ENCODE measurements at regions not wholly inside any gene's neighbourhood (a gene's known extent, or its start where the extent isn't known, plus 50 kb on each side); places are given as distances from the start of the nearest gene placed in this dataset.
"Not testable (repeated sequence)": the region's sequence is repeated elsewhere in the genome, so short reads cannot be mapped to it uniquely, and the experiment has no call there.

DNA sequence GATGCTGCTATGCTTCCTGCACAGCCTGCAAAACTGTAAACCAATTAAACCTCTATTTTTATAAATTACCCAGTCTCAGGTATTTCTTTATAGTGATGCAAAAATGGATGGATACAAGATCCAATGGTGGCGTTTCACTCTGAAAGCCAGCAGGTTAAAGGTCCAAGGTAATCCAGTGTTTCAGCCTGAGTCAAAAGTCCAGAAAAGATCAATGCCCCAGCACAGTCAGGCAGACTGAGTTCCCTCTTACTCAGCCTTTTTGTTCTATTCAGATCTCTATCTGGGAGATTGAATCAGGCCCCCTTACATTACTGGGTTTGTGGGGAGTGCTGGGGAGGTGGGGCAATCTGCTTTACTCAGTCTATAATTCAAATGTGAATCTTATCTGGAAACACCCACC, 464.5 kb downstream of the GXYLT1 start:
- DNase-seq (ENCODE audit: low read depth): no peak

GRCh38 chr12:41663598-41664265, 475.6 kb downstream of the PDZRN4 start:
- no peak for DNase-seq (ENCODE audit: low read depth)

DNA sequence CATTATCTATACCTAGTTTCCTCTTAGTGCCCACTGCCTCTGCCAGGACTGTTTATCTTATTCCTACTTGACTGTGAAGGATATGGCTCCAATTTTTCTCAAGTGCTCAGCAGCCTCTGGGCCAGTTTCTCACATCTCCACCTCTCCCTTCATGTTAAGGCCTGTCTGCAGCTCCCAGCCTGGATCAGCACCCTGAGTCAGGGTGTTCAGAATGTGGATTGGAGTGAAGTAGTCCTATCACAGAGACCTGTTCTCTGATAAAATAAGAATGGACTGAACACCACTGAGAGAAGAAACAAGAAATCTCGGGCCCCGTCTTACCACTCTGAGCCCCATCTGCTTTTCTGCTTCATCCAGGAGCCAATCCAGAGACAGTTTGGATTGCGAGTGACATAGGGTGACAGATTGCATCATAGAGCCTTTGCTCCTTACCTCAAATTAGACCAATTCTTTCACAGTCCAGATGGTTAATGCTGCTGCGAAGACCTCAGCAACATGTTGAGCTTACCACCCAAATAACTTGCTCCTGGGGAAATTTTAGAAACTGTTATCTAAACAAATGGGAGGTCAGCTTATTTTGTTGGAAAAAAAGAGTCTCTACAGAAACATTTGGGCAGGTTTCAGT, 473.1 kb downstream of the PDZRN4 start:
- no peak for DNase-seq (ENCODE audit: low read depth)

DNA sequence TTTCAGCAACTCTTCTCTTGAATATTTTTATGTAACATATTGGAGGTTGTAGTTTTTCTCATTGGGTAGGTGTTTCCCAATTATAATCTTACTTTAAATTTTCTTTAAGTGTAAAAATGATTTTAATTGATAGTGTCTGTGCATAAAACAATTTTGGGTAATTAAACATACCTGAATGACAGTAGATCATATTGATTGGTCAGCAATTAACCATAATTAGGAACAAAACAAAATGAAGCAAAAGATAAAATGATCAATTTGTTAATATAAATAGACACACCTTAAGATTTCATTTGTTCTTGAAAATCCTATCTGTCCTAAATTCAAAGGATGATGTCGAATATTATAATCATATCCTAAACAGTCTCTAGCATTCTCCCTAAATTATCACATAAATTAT, 468.3 kb downstream of the PDZRN4 start:
- no peak for DNase-seq (ENCODE audit: low read depth)

- no peak for DNase-seq (ENCODE audit: low read depth)
These were observed 465.5 kb downstream of the PDZRN4 start for GRCh38 chr12:41653386-41654326.

- no peak for DNase-seq (ENCODE audit: low read depth)
These were observed 464.9 kb downstream of the PDZRN4 start for GRCh38 chr12:41652981-41653380.

DNA sequence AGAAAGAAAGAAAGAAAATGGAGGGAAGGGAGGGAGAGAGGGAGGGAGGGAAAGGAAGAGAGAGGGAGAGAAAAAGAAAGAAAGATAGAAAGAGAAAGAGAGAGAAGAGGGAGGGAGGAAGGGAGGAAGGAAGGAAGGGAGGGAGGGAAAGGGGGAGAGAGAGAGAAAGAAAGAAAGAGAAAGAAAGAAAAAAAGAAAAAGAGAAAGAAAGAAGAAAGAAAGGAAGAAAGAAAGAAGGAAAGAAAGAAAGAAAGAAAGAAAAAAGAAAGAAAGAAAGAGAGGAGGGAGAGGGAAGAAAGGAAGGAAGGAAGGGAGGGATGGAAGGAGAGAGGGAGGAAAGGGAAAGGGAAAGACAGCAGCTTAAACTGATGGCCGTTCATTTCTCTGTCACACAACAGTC, 457.5 kb downstream of the PDZRN4 start:
- DNase-seq (ENCODE audit: low read depth): no peak

DNA sequence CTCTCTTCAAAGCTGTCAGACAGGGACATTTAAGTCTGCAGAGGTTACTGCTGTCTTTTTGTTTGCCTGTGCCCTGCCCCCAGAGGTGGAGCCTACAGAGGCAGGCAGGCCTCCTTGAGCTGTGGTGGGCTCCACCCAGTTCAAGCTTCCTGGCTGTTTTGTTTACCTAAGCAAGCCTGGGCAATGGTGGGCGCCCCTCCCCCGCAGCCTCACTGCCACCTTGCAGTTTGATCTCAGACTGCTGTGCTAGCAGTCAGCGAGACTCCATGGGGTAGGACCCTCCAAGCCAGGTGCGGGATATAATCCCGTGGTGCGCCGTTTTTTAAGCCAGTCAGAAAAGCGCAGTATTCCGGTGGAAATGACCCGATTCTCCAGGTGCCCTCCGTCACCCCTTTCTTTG, 454.7 kb downstream of the PDZRN4 start:
- DNase-seq (ENCODE audit: low read depth): not testable (repeated sequence)

- DNase-seq (ENCODE audit: low read depth): no peak
These were observed 448.5 kb downstream of the PDZRN4 start for GRCh38 chr12:41636653-41637052.

DNA sequence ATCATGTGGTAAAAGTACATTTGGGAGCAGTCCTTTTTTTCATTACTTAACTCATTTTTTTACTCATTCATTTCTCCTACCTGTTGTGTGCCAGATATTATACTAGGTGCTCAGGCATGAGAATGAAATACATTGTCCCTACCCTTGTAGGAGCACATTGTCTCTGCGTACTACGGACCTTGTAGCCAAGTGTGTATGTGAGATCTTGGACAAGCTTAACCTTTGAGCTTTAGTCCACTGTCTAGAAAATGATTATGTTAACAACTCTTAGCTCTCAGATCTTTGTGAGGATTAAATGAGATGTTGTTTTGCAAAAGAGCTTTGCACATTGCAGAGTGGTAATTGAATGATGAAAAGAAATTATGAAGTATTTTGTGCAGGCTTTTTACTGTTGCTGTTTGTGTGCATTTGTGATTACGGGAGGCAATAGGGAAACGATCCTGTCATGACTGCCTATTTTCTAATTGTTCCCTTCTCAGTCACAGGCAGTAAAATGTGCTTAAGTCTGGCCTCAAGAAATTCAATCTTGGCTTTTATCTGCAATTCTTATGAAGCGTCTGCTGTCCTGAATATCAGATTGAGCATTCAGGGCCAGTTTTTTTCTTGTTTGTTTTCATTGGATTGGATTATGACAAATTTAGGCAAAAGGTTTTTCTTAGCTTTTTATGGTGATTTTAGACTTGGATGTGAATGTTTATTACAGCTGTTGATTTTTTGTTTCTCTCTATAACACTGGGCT, 447.7 kb downstream of the PDZRN4 start:
- DNase-seq (ENCODE audit: low read depth): no peak

GRCh38 chr12:41634091-41634490, 446.0 kb downstream of the PDZRN4 start:
- no peak for DNase-seq (ENCODE audit: low read depth)

DNA sequence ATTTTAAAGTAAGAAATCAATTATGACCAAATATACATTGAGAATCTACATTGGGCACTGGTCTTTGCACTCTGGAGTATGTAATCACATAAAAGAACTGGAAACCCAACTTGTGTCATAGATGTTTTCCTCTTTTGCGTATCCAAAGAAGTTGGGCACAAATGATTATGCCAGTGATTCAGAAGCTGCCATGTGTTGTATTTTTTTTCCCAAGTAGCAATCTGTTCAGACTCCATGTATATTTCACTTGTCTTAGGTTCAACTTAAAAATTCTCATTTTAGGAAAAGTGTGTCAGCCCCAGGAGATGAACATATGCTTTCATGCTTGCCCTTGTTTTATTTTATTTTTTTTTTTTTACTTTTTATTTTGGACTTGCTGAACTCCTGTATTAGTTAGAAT, 441.5 kb downstream of the PDZRN4 start:
- DNase-seq (ENCODE audit: low read depth): no peak

DNA sequence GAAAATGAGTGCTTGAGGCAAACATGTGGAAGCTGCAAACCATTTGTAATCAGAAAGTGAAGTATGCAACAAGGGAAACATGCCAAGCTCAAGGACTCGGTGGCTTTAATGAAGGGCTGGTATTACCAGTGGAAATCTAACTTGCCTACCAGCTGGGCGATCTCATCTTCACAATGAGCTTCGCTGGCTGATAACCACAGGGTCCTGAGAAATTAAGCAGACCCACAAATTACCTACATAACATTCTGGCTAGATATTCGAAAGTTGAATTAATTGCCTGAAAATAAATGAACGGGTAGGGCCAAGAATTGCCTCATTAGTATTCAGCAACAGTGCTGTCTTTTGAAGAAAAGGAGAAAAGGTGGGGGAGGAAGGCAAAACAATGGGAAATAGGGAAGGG, 439.4 kb downstream of the PDZRN4 start:
- no peak for DNase-seq (ENCODE audit: low read depth)

- DNase-seq (ENCODE audit: low read depth): no peak
These were observed 436.5 kb downstream of the PDZRN4 start for GRCh38 chr12:41624571-41624970.
